A549 (cell line): ENCODE measurements at regions not wholly inside any gene's neighbourhood (a gene's known extent, or its start where the extent isn't known, plus 50 kb on each side); places are given as distances from the start of the nearest gene placed in this dataset.

ENCODE experiments used
- ATAC-seq, 2 experiments: fragments of 200-7000 bp in 1 of 2; fragments of >200 bp in 1 of 2; cut with Nextera tagmentation in 1 of 2; cut with Tn5 transposase in 1 of 2; 3 replicates each; pipeline versions ENCODE4 v1.8.0 to v1.9.1; 2018 to 2020; ENCODE audit warnings: mild to moderate bottlenecking in 1 of 2, moderate library complexity in 1 of 2
- CTCF ChIA-PET: fragments of 300-600 bp; sonication (Branson Sonifier 250); formaldehyde crosslinking; extraction: SDS; loops from one replicate; lab custom pipeline; 2021; ENCODE audit warnings: antibody characterized with exemption, inconsistent platforms; lab: Yijun Ruan, JAX
- POLR2A ChIA-PET: fragments of 350-600 bp; formaldehyde crosslinking; extraction: SDS; loops from one replicate; lab custom pipeline; 2021; ENCODE audit warnings: antibody characterized with exemption, inconsistent platforms; lab: Yijun Ruan, JAX
- DNase-seq, 2 experiments: peaks; one replicate each; pipeline versions ENCODE4 v3.0.0 to v3.0.0-alpha.2; 2011 to 2016; ENCODE audit warnings: low read depth in 1 of 2, low spot score in 1 of 2
- FAIRE-seq: peaks from 2 replicates; lab custom pipeline; 2011; peaks lifted over from hg19 to GRCh38; lab: Jason Lieb, UNC
- H3K27ac ChIP-seq, 2 experiments: fragments of >200 bp; sonication (Bioruptor Twin); formaldehyde crosslinking; 3 replicates each; pipeline ENCODE4 v1.5.1; 2016 to 2017
- H3K4me1 ChIP-seq: fragments of >200 bp; sonication (Bioruptor Twin); formaldehyde crosslinking; 3 replicates; pipeline ENCODE4 v1.6.1; 2016
- H3K4me2 ChIP-seq: fragments of >200 bp; sonication (Bioruptor Twin); formaldehyde crosslinking; 3 replicates; pipeline ENCODE4 v1.6.1; 2016
- H3K4me3 ChIP-seq: fragments of >200 bp; sonication (Bioruptor Twin); formaldehyde crosslinking; 3 replicates; pipeline ENCODE4 v1.5.1; 2016
- H3K9me3 ChIP-seq: fragments of >200 bp; sonication (Bioruptor Twin); formaldehyde crosslinking; 3 replicates; pipeline ENCODE4 v1.6.1; 2016
- CBX2 ChIP-seq: fragments of 200-600 bp; sonication (generic); IDR thresholded peaks from 2 replicates; pipeline ENCODE4 v1.6.1; 2016; ENCODE audit warnings: low read depth, mild to moderate bottlenecking, borderline replicate concordance
- CTCF ChIP-seq: fragments of >200 bp; sonication (Bioruptor Twin); formaldehyde crosslinking; IDR thresholded peaks from 3 replicates; pipeline ENCODE4 v1.5.1; 2016
- EHF ChIP-seq: fragments of 250-450 bp; sonication (Bioruptor Pico); IDR thresholded peaks from 2 replicates; pipeline ENCODE4 v1.5.0; 2020; ENCODE audit warnings: mild to moderate bottlenecking
- FOSL2 ChIP-seq, 2 experiments: fragments of 450-650 bp in 1 of 2; fragments of >200 bp in 1 of 2; sonication (Bioruptor Twin) in 1 of 2; formaldehyde crosslinking; IDR thresholded peaks; 2 replicates each; pipeline versions ENCODE4 v1.5.0 to v1.6.1; 2016 to 2020; ENCODE audit warnings: mild to moderate bottlenecking in 1 of 2, moderate library complexity in 1 of 2
- FOXS1 ChIP-seq: fragments of 250-450 bp; sonication (Bioruptor Pico); IDR thresholded peaks from 2 replicates; pipeline ENCODE4 v1.5.0; 2020; ENCODE audit warnings: mild to moderate bottlenecking, moderate library complexity
- HOXA7 ChIP-seq: fragments of 250-450 bp; sonication (Bioruptor Pico); IDR thresholded peaks from 2 replicates; pipeline ENCODE4 v1.5.0; 2020; ENCODE audit warnings: mild to moderate bottlenecking, moderate library complexity
- HOXB5 ChIP-seq: fragments of 250-450 bp; sonication (Bioruptor Pico); IDR thresholded peaks from 2 replicates; pipeline ENCODE4 v1.5.0; 2020; ENCODE audit warnings: mild to moderate bottlenecking, moderate library complexity
- MAFK ChIP-seq: fragments of 450-650 bp; IDR thresholded peaks from 2 replicates; pipeline ENCODE4 v1.6.1; 2014; ENCODE audit not compliant: partially characterized antibody
- TP53 ChIP-seq: fragments of 250-450 bp; sonication (Bioruptor Pico); IDR thresholded peaks from 2 replicates; pipeline ENCODE4 v1.5.0; 2021; ENCODE audit warnings: mild to moderate bottlenecking, moderate library complexity
- ZC3H11A ChIP-seq: fragments of 450-650 bp; IDR thresholded peaks from 2 replicates; pipeline ENCODE4 v1.6.1; 2014; ENCODE audit warnings: antibody characterized with exemption, mild to moderate bottlenecking
- WGBS: methylation state at CpG from one replicate; pipeline ENCODE4 v1.1.6; 2017; ENCODE audit errors: missing lambda C conversion rate; 5-methylcytosine and 5-hydroxymethylcytosine counted together
- TF ChIP-seq, protein P1 (sequence below): fragments of >200 bp; sonication (Bioruptor Twin); formaldehyde crosslinking; IDR thresholded peaks from 2 replicates; pipeline ENCODE4 v1.6.1; 2016

DNA sequence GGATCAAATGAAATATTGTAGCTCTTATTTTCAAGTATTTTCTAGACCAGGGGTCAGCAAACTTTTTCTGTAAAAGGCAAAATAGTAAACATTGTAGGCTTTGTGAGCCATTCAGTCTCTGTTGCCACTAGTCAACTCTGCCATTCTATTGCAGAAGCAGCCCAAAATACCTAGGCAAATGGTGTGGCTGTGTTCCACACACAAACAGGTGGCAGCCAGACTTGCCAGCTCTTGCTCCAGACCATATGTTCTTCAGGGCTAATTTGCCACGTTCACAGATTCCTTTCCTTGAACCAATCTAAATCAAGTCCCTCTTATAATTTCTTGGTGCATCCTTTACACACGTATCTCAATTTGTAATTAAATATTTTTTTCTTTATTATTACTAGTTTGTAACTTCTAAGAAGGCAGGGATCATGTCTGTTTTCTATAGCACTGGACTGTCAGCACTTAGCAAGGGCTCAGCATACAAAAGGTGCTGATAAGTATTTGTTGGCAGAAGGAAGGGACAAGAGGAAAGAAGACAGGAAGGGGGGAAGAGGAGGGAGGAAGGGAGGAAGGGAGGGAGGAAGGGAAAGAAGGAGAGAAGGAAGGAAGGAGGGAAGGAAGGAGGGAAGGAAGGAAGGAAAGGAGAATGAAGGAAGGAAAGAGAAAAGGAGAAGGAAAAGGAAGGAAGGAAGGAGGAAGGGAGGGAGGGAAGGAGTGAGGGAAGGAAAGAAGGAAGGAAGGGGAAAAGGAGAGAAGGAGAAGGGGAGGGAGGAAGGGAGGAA lies 106.5 kb upstream of the EDEM3 start:
- TF ChIP-seq, protein P1, sequence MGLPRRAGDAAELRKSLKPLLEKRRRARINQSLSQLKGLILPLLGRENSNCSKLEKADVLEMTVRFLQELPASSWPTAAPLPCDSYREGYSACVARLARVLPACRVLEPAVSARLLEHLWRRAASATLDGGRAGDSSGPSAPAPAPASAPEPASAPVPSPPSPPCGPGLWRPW: no peak
- TF ChIP-seq HOXB5: no peak

GRCh38 chr1:184860535-184860934 lies 105.9 kb upstream of the EDEM3 start:
- no peak for DNase-seq
- no peak for ATAC-seq
- no peaks in the 10 kb centered on the region for H3K4me1 ChIP-seq
- no peak overlapping the region for H3K27ac ChIP-seq
- no peaks in the 10 kb centered on the region for H3K9me3 ChIP-seq
- POLR2A ChIA-PET: no interaction called here
- no peak overlapping the region for H3K4me2 ChIP-seq
- FAIRE-seq: no peak
- H3K4me3 ChIP-seq: no peak overlapping the region
- CTCF ChIA-PET: interaction anchor here (2.5 kb wide), 1 partner anchor 55 kb away, joined by 7 read pairs; no protein-coding TSS in a partner anchor
- TF ChIP-seq MAFK (no peak), EHF (no peak), ZC3H11A (no peak), CTCF (no peak), HOXA7 (CRISPR knock-in tag) (no peak)
- TF ChIP-seq, protein P1: no peak

More for the DNA sequence above, 106.5 kb upstream of the EDEM3 start:
- ATAC-seq (no peak), FAIRE-seq (no peak), DNase-seq (no peak)
- no peaks in the 10 kb centered on the region for H3K4me1 ChIP-seq
- no peak overlapping the region for H3K4me3 ChIP-seq
- no peak overlapping the region for H3K27ac ChIP-seq
- ChIA-PET CTCF (interaction anchor here (0.6 to 2.5 kb wide), 2 partner anchors 56 to 138 kb away, joined by 5 to 7 read pairs; no protein-coding TSS in a partner anchor), POLR2A (no interaction called here)
- no peaks in the 10 kb centered on the region for H3K9me3 ChIP-seq
- WGBS: 5% methylated on average over 2 of the region's 2 CpGs
- H3K4me2 ChIP-seq: no peak overlapping the region

- Histone ChIP-seq H3K4me2 (no peak overlapping the region), H3K4me1 (no peaks in the 10 kb centered on the region), H3K27ac (no peak overlapping the region), H3K4me3 (no peak overlapping the region), H3K9me3 (no peaks in the 10 kb centered on the region)
- no peak for FAIRE-seq
- 55% methylated on average over 5 of the region's 5 CpGs for WGBS
- no peak for DNase-seq
- POLR2A ChIA-PET: no interaction called here
- CTCF ChIA-PET: interaction anchor here (2.5 kb wide), 1 partner anchor 54 kb away, joined by 7 read pairs; no protein-coding TSS in a partner anchor
- TF ChIP-seq FOXS1 (CRISPR knock-in tag) (no peak), HOXA7 (CRISPR knock-in tag) (no peak), TP53 (CRISPR knock-in tag) (no peak), CBX2 (no peak)
- ATAC-seq: no peak
These were observed 104.9 kb upstream of the EDEM3 start for GRCh38 chr1:184859381-184860105.

DNA sequence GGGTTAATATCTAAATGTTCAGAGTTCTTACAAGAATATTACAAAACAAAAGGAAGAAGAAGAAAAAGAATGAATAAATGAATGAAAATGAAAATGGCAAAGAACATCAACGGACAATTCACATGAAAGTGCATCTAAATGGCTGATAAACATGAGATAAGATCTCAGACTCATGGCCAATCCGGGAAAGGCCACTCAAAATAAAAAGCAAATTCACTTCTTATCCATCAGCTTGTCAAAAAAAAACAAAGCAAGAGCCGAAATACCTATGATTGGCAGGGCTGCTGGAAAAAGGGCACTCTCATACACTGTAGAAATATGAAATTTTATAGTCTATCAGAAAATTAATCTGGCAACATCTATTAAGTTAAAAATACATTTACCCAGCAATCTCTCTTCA lies 103.6 kb upstream of the EDEM3 start:
- TF ChIP-seq FOSL2 (IDR thresholded peaks at IDR 0.05) (no peak), FOSL2 (CRISPR knock-in tag; IDR thresholded peaks at IDR 0.05) (no peak)
- no peak overlapping the region for H3K4me2 ChIP-seq
- ATAC-seq (no peak), DNase-seq (no peak), FAIRE-seq (no peak)
- H3K27ac ChIP-seq: no peak overlapping the region
- ChIA-PET POLR2A (no interaction called here), CTCF (no interaction called here)
- 29% methylated on average over 3 of the region's 3 CpGs for WGBS
- H3K9me3 ChIP-seq: no peaks in the 10 kb centered on the region
- no peak overlapping the region for H3K4me3 ChIP-seq
- H3K4me1 ChIP-seq: no peaks in the 10 kb centered on the region
